ENCODE measurements at regions not wholly inside any gene's neighbourhood (a gene's known extent, or its start where the extent isn't known, plus 50 kb on each side); places are given as distances from the start of the nearest gene placed in this dataset.

GRCh38 chr9:28287455-28287854, 714.2 kb upstream of the C9orf72 start:
- no peak for DNase-seq (ENCODE audit: low read depth in 4 of 4, low spot score in 1 of 4)

GRCh38 chr9:28289746-28290145, 716.5 kb upstream of the C9orf72 start:
- DNase-seq (ENCODE audit: low read depth in 4 of 4, low spot score in 1 of 4) = no peak

GRCh38 chr9:28293369-28294090, 720.2 kb upstream of the C9orf72 start:
- no peak for DNase-seq (ENCODE audit: low read depth in 4 of 4, low spot score in 1 of 4)

- DNase-seq (ENCODE audit: low read depth in 4 of 4, low spot score in 1 of 4) = no peak
Measured at GRCh38 chr9:28301281-28301680, 728.0 kb upstream of the C9orf72 start.

GRCh38 chr9:28317745-28318144, 744.5 kb upstream of the C9orf72 start:
- no peak for DNase-seq (ENCODE audit: low read depth in 4 of 4, low spot score in 1 of 4)

GRCh38 chr9:28318515-28318914, 745.2 kb upstream of the C9orf72 start:
- no peak for DNase-seq (ENCODE audit: low read depth in 4 of 4, low spot score in 1 of 4)

GRCh38 chr9:28319981-28320380, 746.7 kb upstream of the C9orf72 start:
- DNase-seq (ENCODE audit: low read depth in 4 of 4, low spot score in 1 of 4) = no peak

- DNase-seq (ENCODE audit: low read depth in 4 of 4, low spot score in 1 of 4) = no peak
Measured at GRCh38 chr9:28320616-28321015, 747.3 kb upstream of the C9orf72 start.

- no peak for DNase-seq (ENCODE audit: low read depth in 4 of 4, low spot score in 1 of 4)
Measured at GRCh38 chr9:28329323-28329722, 756.0 kb upstream of the C9orf72 start.

- DNase-seq (ENCODE audit: low read depth in 4 of 4, low spot score in 1 of 4) = no peak
Measured at GRCh38 chr9:28332648-28333047, 759.4 kb upstream of the C9orf72 start.

GRCh38 chr9:28341913-28342312, 768.6 kb upstream of the C9orf72 start:
- DNase-seq (ENCODE audit: low read depth in 4 of 4, low spot score in 1 of 4) = no peak

GRCh38 chr9:28342815-28343338, 769.6 kb upstream of the C9orf72 start:
- no peak for DNase-seq (ENCODE audit: low read depth in 4 of 4, low spot score in 1 of 4)

GRCh38 chr9:28363151-28363562, 789.9 kb upstream of the C9orf72 start:
- DNase-seq (ENCODE audit: low read depth in 4 of 4, low spot score in 1 of 4) = no peak

- no peak for DNase-seq (ENCODE audit: low read depth in 4 of 4, low spot score in 1 of 4)
Measured at GRCh38 chr9:28365020-28365640, 791.8 kb upstream of the C9orf72 start.

- no peak for DNase-seq (ENCODE audit: low read depth in 4 of 4, low spot score in 1 of 4)
Measured at GRCh38 chr9:28365728-28366127, 792.4 kb upstream of the C9orf72 start.

GRCh38 chr9:28378231-28378630, 805.0 kb upstream of the C9orf72 start:
- no peak for DNase-seq (ENCODE audit: low read depth in 4 of 4, low spot score in 1 of 4)

- DNase-seq (ENCODE audit: low read depth in 4 of 4, low spot score in 1 of 4) = no peak
Measured at GRCh38 chr9:28379082-28379481, 805.8 kb upstream of the C9orf72 start.

- DNase-seq (ENCODE audit: low read depth in 4 of 4, low spot score in 1 of 4) = no peak
Measured at GRCh38 chr9:28389411-28389810, 816.1 kb upstream of the C9orf72 start.

GRCh38 chr9:28394774-28395173, 821.5 kb upstream of the C9orf72 start:
- no peak for DNase-seq (ENCODE audit: low read depth in 4 of 4, low spot score in 1 of 4)

GRCh38 chr9:28396058-28396457, 822.8 kb upstream of the C9orf72 start:
- DNase-seq (ENCODE audit: low read depth in 4 of 4, low spot score in 1 of 4) = no peak

- DNase-seq (ENCODE audit: low read depth in 4 of 4, low spot score in 1 of 4) = no peak
Measured at GRCh38 chr9:28407351-28407750, 834.1 kb upstream of the C9orf72 start.

- DNase-seq (ENCODE audit: low read depth in 4 of 4, low spot score in 1 of 4) = no peak
Measured at GRCh38 chr9:28409919-28410318, 836.6 kb upstream of the C9orf72 start.

GRCh38 chr9:28410411-28410810, 837.1 kb upstream of the C9orf72 start:
- DNase-seq (ENCODE audit: low read depth in 4 of 4, low spot score in 1 of 4) = no peak

All from stimulated activated CD4-positive, alpha-beta T cell treated with anti-CD3 and anti-CD28 coated beads, Interleukin-1b, Interleukin-23, amount 100 ng/mL, for 24 hours (primary cell).